Cardiac fibroblast (primary cell): ENCODE measurements at regions not wholly inside any gene's neighbourhood (a gene's known extent, or its start where the extent isn't known, plus 50 kb on each side); places are given as distances from the start of the nearest gene placed in this dataset.

ENCODE experiments used
- DNase-seq, 2 donors: peaks; one replicate each; pipeline versions ENCODE4 v3.0.0 to v3.0.0-alpha.2; 2010; ENCODE audit warnings: low read depth in 2 of 2
- H3K4me3 ChIP-seq, 2 donors: replicated peaks in 1 of 2; 1 replicate in 1 of 2; 2 replicates in 1 of 2; pipeline ENCODE4 v1.5.1; 2011; ENCODE audit warnings: low read depth in 2 of 2, low read length in 2 of 2, mild to moderate bottlenecking in 2 of 2, moderate library complexity in 1 of 2
- TF ChIP-seq, protein P1 (sequence below): IDR thresholded peaks from one replicate; pipeline ENCODE4 v1.5.1; 2011; ENCODE audit warnings: low read depth, mild to moderate bottlenecking, low read length, inconsistent platforms

DNA sequence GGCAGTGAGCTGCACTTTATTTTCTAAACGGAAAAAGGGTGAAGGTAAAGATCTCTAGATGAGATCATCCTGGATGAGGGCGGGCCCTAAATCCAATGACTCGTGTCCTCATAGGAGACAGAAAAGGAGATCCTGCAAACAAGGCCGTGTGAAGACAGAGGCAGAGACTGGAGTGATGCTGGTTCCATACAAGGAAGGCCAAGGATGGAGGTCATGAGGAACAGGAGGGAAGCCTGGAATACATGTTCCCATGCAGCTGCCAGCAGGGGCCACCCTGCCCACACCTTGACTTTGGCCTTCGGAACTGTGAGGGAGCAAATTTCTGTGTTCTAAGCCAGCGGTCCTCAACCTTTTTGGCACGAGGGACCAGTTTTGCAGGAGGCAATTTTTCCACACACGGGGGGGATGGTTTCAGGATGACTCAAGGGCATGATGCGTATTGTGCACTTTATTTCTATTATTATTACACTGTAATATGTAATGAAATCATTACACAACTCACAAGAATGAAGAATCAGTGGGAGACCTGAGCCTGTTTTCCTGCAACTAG lies 94.3 kb downstream of the PSMG1 start:
- TF ChIP-seq, protein P1, sequence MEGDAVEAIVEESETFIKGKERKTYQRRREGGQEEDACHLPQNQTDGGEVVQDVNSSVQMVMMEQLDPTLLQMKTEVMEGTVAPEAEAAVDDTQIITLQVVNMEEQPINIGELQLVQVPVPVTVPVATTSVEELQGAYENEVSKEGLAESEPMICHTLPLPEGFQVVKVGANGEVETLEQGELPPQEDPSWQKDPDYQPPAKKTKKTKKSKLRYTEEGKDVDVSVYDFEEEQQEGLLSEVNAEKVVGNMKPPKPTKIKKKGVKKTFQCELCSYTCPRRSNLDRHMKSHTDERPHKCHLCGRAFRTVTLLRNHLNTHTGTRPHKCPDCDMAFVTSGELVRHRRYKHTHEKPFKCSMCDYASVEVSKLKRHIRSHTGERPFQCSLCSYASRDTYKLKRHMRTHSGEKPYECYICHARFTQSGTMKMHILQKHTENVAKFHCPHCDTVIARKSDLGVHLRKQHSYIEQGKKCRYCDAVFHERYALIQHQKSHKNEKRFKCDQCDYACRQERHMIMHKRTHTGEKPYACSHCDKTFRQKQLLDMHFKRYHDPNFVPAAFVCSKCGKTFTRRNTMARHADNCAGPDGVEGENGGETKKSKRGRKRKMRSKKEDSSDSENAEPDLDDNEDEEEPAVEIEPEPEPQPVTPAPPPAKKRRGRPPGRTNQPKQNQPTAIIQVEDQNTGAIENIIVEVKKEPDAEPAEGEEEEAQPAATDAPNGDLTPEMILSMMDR, result no peak
- DNase-seq, result peak; percentile 63 to 82

DNA sequence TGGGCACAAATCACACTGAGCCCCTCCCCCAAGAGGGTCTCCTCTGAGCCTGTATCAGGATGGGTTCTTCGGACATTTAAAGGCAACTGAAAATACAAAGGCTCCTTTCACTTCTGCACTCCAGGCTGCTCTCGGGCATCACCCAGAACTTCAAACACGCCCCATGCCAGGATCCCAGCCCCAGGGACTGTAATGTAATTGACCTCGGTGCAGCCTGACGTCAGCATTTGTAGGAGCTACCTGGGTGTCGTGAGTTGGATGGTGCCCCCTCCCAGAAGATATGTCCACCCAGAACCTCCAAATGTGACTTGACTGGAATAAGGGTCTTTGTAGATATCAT lies 95.2 kb downstream of the PSMG1 start:
- no peak for DNase-seq
- TF ChIP-seq, protein P1, result no peak
- no peak overlapping the region for H3K4me3 ChIP-seq

More for the DNA sequence above, 94.3 kb downstream of the PSMG1 start:
- H3K4me3 ChIP-seq, result no peak overlapping the region

DNA sequence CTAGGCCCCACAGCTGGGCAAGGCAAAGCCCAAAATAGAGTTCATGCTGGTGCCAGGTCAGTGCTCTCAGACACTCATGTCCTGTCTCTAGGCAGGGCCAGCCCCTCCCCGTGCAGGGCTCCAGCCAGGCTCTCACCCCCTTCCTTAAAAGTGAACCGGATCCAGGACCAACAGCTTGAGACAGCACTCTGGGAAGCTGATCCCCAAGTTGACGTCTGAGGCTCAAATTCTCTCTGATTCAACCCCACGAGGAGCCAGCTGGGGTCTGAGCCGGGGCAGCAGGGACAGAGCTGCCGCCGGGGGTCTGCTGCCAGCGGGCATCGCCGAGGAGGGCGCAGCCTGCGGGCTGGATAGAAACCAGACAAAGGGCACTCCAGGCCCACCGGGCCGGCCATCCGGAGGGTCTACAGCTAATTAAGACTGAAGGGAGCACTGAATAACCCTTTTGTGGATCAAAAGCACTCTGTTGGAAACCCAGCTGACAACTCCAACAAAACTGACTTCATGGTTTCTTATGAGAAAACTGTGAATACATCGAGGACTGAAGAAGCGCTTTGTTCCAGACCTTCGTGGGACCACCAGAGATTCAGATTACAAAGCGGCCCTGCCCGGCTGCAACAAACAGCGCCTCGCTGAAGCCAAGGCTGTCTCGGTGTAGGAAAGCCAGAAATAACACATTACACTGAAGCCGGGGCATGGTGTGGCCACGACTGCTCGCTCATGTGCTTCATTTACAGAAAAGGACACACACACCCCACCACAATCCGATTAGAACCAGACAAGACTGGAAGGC lies 95.8 kb downstream of the PSMG1 start:
- TF ChIP-seq, protein P1, result no peak
- no peak overlapping the region for H3K4me3 ChIP-seq
- no peak for DNase-seq

DNA sequence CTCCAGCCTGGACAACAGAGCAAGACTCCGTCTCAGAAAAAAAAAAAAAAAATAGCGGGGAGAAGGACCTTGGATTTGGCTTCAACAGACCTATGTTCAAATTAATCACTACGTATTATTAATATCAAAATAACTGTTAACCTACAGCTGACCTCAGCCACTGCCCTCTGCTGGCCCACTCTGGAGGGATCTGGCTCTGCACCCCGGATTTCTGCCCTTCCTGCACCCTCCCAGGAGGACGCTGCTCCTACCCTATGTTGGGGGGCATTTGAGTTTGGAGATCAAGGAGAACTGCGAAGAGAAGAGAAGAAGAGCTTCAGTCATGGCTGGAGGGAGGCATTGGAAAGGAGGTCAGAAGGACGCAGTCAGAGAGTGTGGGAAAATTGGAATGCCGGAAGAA lies 96.7 kb downstream of the PSMG1 start:
- TF ChIP-seq, protein P1, result no peak
- H3K4me3 ChIP-seq, result no peak overlapping the region
- DNase-seq, result no peak

DNA sequence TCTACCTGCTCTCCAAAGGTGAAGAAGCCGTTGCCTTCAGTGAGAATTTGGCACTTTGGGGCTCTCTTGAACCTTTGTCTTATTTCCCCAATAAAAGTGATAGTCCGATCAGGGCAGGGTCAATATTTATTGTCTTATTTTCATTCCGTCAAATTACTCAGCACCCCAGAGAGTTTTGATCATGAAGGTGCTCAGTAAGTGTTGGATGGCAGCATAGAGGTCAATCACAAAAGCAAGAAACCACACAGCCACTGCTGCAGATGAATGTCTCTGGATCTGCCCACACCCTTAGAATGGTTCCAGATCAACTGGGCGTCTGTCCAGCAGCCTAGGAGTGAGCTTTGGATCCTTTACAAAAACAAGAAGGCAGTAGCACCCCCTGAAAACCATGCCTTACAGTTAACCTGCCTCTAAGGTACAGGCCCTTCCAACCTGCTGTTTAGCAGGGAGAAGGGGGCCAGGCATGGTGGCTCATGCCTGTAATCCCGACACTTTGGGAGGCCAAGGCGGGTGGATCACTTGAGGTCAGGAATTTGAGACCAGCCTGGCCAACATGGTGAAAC lies 97.3 kb downstream of the PSMG1 start:
- TF ChIP-seq, protein P1, result no peak
- H3K4me3 ChIP-seq, result no peak overlapping the region
- no peak for DNase-seq

DNA sequence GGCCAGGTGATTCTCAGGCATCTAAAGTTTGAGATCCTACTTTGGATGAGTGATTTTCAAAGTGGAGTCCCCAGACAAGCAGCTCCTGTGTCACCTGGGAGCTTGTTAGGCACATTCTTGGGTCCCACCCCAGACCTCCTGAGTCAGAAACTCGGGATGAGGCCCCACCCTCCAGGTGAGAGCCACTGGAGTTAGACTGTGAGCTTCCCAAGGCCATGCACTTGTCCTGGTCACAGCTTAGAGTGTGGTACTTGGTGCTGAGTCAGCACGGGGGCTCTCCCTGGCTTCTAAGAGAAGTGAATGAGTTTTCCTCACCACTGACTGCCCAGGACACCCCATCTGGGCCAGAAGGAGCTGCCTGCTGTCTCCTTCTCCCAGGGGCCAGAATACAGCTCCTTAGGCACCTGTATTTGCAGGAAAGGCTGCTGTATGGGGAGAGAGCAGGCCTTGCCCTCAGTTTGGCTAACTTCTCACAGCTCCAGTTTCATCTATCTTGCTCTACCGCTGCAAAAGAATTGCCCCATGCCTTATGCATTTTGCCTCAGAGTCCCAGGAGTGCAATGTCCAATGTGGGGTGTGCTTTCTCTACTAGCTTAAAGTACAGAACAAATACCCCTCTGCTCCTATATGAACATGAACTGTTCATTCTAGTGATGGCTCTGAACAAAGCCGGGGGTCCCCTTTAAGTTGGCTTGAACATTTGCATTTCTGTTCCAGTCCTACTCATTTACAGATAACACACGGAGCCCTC lies 98.1 kb downstream of the PSMG1 start:
- DNase-seq, result no peak
- no peak overlapping the region for H3K4me3 ChIP-seq
- TF ChIP-seq, protein P1, result no peak
